Testis (tissue), 2 donors: ENCODE measurements at regions not wholly inside any gene's neighbourhood (a gene's known extent, or its start where the extent isn't known, plus 50 kb on each side); places are given as distances from the start of the nearest gene placed in this dataset.

Experiments used
- DNase-seq: peaks from one replicate; pipeline ENCODE4 v3.0.0-alpha.2; 2019
- H3K27ac ChIP-seq, 2 donors: fragments of 200-600 bp; sonication (generic); one replicate each; pipeline ENCODE4 v1.5.1; 2019
- H3K27me3 ChIP-seq: fragments of 200-600 bp; sonication (generic); one replicate; pipeline ENCODE4 v1.5.1; 2019
- H3K36me3 ChIP-seq: fragments of 200-600 bp; sonication (generic); one replicate; pipeline ENCODE4 v1.5.1; 2017; ENCODE audit warnings: low read depth; ENCODE audit errors: missing control alignments
- H3K4me1 ChIP-seq: fragments of 200-600 bp; sonication (generic); one replicate; pipeline ENCODE4 v1.5.1; 2019
- H3K4me3 ChIP-seq, 2 donors: fragments of 200-600 bp; sonication (generic); one replicate each; pipeline ENCODE4 v1.5.1; 2017 to 2019
- H3K9me3 ChIP-seq: fragments of 200-600 bp; sonication (generic); one replicate; pipeline ENCODE4 v1.5.1; 2017
- POLR2A ChIP-seq: fragments of 450-650 bp; IDR thresholded peaks from one replicate; pipeline ENCODE4 v1.6.1; 2017; ENCODE audit warnings: antibody characterized with exemption, mild to moderate bottlenecking, moderate library complexity
- WGBS, 2 donors: methylation state at CpG; one replicate each; pipeline ENCODE4 v1.1.5; 2018; 5-methylcytosine and 5-hydroxymethylcytosine counted together
- intact Hi-C: fragments of 100-400 bp; cut with DNase I; formaldehyde crosslinking; loops from one replicate; pipeline ENCODE4 v1.15.1; 2023; ENCODE audit warnings: low total_unique reads
- TF ChIP-seq, protein P1 (sequence below), 3 experiments: fragments of 450-650 bp in 2 of 3; fragments of 200-600 bp in 1 of 3; sonication (generic) in 1 of 3; IDR thresholded peaks; one replicate each; pipeline ENCODE4 v1.5.1; 2016 to 2019; ENCODE audit warnings: antibody characterized with exemption in 3 of 3, mild to moderate bottlenecking in 2 of 3, moderate library complexity in 1 of 3

DNA sequence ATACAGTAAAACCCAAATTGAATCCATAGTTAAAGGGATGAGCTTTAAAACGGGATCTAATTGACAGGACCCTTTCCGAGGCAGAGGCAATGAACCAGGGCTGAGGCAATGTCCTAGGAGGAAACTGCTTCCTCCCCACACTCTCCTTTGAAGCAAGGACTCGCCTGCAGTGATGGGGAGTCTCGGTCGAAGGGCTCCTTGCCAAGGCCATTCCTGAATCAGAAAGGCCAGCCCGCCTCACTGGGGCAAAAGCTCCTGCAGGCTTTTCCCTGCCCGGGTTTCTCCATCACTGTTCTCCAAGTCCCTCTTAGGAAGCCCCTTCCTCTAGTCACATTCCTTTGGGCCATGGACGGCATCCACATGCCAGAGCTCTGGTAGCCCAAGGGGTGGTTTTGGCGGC is 132.0 kb downstream of the RBFOX3 start:
- intact Hi-C loops, result no loop called here
- no peak overlapping the region for H3K4me3 ChIP-seq

DNA sequence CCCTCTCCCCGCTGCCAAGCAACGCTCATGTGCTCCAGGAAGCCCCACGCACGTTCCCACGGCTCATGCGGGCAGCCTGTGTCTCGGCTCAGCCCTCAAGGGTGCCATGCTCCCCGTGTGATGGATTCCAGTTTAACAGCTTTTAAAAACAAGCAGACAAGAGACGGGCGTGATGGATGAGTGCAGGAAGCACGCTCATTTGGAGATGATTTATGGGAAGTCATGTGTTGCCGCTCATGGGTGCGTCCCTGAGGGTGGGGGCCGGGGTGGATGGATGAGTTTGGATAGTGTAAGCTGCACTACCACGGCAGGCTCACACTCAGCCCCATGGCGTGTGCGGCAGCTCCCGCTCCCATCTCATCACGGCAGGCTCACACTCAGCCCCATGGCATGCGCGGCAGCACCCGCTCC is 132.8 kb downstream of the RBFOX3 start:
- intact Hi-C loops, result no loop called here
- 67 to 92% methylated on average over 17 to 22 of the region's 22 CpGs for WGBS, 2 donors
- H3K27me3 ChIP-seq, result no peaks in the 10 kb centered on the region
- H3K4me1 ChIP-seq, result peaks cover 14% of the 10 kb centered on the region
- no peaks in the 10 kb centered on the region for H3K9me3 ChIP-seq
- DNase-seq, result no peak
- no peak overlapping the region for H3K4me3 ChIP-seq
- no peak for TF ChIP-seq POLR2A
- TF ChIP-seq, protein P1, sequence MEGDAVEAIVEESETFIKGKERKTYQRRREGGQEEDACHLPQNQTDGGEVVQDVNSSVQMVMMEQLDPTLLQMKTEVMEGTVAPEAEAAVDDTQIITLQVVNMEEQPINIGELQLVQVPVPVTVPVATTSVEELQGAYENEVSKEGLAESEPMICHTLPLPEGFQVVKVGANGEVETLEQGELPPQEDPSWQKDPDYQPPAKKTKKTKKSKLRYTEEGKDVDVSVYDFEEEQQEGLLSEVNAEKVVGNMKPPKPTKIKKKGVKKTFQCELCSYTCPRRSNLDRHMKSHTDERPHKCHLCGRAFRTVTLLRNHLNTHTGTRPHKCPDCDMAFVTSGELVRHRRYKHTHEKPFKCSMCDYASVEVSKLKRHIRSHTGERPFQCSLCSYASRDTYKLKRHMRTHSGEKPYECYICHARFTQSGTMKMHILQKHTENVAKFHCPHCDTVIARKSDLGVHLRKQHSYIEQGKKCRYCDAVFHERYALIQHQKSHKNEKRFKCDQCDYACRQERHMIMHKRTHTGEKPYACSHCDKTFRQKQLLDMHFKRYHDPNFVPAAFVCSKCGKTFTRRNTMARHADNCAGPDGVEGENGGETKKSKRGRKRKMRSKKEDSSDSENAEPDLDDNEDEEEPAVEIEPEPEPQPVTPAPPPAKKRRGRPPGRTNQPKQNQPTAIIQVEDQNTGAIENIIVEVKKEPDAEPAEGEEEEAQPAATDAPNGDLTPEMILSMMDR (IDR thresholded peaks at IDR 0.05), result no peak
- no peak overlapping the region for H3K27ac ChIP-seq
- H3K36me3 ChIP-seq, result no peaks in the 10 kb centered on the region

More for the DNA sequence above, 132.0 kb downstream of the RBFOX3 start:
- H3K4me1 ChIP-seq, result peaks cover 14% of the 10 kb centered on the region
- no peaks in the 10 kb centered on the region for H3K27me3 ChIP-seq
- H3K36me3 ChIP-seq, result no peaks in the 10 kb centered on the region
- no peak overlapping the region for H3K27ac ChIP-seq
- no peaks in the 10 kb centered on the region for H3K9me3 ChIP-seq
- WGBS, 2 donors, result 66 to 85% methylated on average over 8 to 9 of the region's 9 CpGs
- no peak for DNase-seq
- no peak for TF ChIP-seq POLR2A
- TF ChIP-seq, protein P1 (IDR thresholded peaks at IDR 0.05), result no peak

GRCh38 chr17:79476074-79476652 is 134.7 kb downstream of the RBFOX3 start:
- no peak overlapping the region for H3K4me3 ChIP-seq
- WGBS, 2 donors, result 49 to 61% methylated on average over 12 to 13 of the region's 13 CpGs
- peaks cover 14% of the 10 kb centered on the region for H3K4me1 ChIP-seq
- no peak for TF ChIP-seq POLR2A
- TF ChIP-seq, protein P1 (IDR thresholded peaks at IDR 0.05), result no peak
- H3K36me3 ChIP-seq, result no peaks in the 10 kb centered on the region
- H3K9me3 ChIP-seq, result no peaks in the 10 kb centered on the region
- no peak for DNase-seq
- intact Hi-C loops, result no loop called here
- no peaks in the 10 kb centered on the region for H3K27me3 ChIP-seq
- no peak overlapping the region for H3K27ac ChIP-seq

- WGBS, 2 donors, result 50 to 60% methylated on average over 12 of the region's 12 CpGs
- Histone ChIP-seq H3K4me3 (no peak overlapping the region), H3K4me1 (peaks cover 14% of the 10 kb centered on the region), H3K9me3 (no peaks in the 10 kb centered on the region), H3K27me3 (no peaks in the 10 kb centered on the region), H3K36me3 (no peaks in the 10 kb centered on the region), H3K27ac (no peak overlapping the region)
- intact Hi-C loops, result no loop called here
- TF ChIP-seq POLR2A, result no peak
- TF ChIP-seq, protein P1 (IDR thresholded peaks at IDR 0.05), result no peak
- no peak for DNase-seq
These were observed 136.9 kb downstream of the RBFOX3 start for GRCh38 chr17:79473876-79474440.
